GM10248 (cell line): ENCODE measurements at regions not wholly inside any gene's neighbourhood (a gene's known extent, or its start where the extent isn't known, plus 50 kb on each side); places are given as distances from the start of the nearest gene placed in this dataset.
"Not testable (repeated sequence)": the region's sequence is repeated elsewhere in the genome, so short reads cannot be mapped to it uniquely, and the experiment has no call there.

ENCODE experiments used
- CTCF ChIA-PET: fragments of 300-600 bp; sonication (Branson Sonifier 250); formaldehyde crosslinking; extraction: SDS; loops from one replicate; lab custom pipeline; 2021; ENCODE audit warnings: antibody characterized with exemption; lab: Yijun Ruan, JAX
- POLR2A ChIA-PET: fragments of 350-650 bp; sonication (Branson Sonifier 250); formaldehyde crosslinking; extraction: SDS; loops from one replicate; lab custom pipeline; 2020; ENCODE audit warnings: antibody characterized with exemption; lab: Yijun Ruan, JAX
- DNase-seq: peaks from one replicate; pipeline ENCODE4 v3.0.0; 2012; ENCODE audit errors: extremely low spot score
- CTCF ChIP-seq: IDR thresholded peaks from 2 replicates; pipeline ENCODE4 v1.5.1; 2012; ENCODE audit warnings: mild to moderate bottlenecking, low read depth; ENCODE audit errors: extremely low read depth, missing control alignments, control extremely low read depth

GRCh38 chr7:17407229-17407628 is 108.8 kb downstream of the AHR start:
- CTCF ChIA-PET, result interaction anchor here (0.9 to 1.4 kb wide), 3 partner anchors 15 to 21 kb away, joined by 4 to 5 read pairs (median 4); no protein-coding TSS in a partner anchor
- no peak for TF ChIP-seq CTCF
- POLR2A ChIA-PET, result no interaction called here
- no peak for DNase-seq

GRCh38 chr7:17408245-17408903 is 109.9 kb downstream of the AHR start:
- TF ChIP-seq CTCF, result no peak
- CTCF ChIA-PET, result interaction anchor here (0.9 to 1.4 kb wide), 3 partner anchors 16 to 33 kb away, joined by 3 to 5 read pairs (median 4); no protein-coding TSS in a partner anchor
- POLR2A ChIA-PET, result no interaction called here
- DNase-seq, result no peak

GRCh38 chr7:17408904-17409290 is 110.4 kb downstream of the AHR start:
- ChIA-PET CTCF (interaction anchor here (1.0 kb wide), 1 partner anchor 34 kb away, joined by 3 read pairs; no protein-coding TSS in a partner anchor), POLR2A (no interaction called here)
- TF ChIP-seq CTCF, result no peak
- no peak for DNase-seq

DNA sequence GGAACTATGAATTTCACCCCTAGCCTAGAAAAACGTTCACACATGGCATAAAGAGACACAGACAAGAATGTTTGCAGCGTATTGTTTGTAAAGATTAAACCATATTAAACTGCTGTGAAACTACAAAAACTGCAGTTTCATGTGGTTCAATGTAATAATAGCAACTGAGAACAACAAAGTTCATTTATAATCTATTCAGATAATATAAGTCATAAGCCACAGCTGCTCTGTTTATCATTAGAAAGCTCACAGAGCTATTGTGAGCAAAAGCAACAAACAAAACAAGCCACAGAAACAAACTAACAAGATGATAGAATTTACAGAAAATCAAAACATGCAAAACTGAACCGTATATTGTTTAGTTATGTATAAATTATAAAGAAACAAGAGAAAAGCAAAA is 113.5 kb downstream of the AHR start:
- TF ChIP-seq CTCF, result no peak
- ChIA-PET POLR2A (no interaction called here), CTCF (interaction anchor here (0.7 to 1.6 kb wide), 2 partner anchors 13 to 21 kb away, joined by 3 to 5 read pairs; no protein-coding TSS in a partner anchor)
- no peak for DNase-seq

GRCh38 chr7:17412883-17413282 is 114.4 kb downstream of the AHR start:
- ChIA-PET CTCF (interaction anchor here (1.0 to 1.6 kb wide), 2 partner anchors 22 to 69 kb away, joined by 3 to 5 read pairs; no protein-coding TSS in a partner anchor), POLR2A (no interaction called here)
- no peak for TF ChIP-seq CTCF
- DNase-seq, result no peak

DNA sequence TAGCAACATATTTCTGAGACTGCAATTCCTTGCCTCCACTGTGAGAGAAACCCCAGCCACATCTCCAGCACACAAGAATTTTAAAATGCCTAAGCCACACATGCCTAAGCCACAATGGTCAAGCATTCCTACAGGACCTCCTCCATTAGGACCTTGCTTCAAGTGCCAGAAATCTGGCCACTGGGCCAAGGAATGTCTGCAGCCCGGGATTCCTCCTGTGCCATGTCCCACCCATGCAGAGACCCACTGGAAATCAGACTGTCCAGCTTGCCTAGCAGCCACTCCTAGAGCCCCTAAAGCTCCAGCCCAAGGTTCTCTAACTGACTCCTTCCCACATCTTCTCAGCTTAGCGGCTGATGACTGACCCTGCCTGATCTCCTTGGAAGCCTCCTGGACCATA is 117.5 kb downstream of the AHR start:
- no peak for DNase-seq
- TF ChIP-seq CTCF, result no peak
- POLR2A ChIA-PET, result no interaction called here
- CTCF ChIA-PET, result no interaction called here

DNA sequence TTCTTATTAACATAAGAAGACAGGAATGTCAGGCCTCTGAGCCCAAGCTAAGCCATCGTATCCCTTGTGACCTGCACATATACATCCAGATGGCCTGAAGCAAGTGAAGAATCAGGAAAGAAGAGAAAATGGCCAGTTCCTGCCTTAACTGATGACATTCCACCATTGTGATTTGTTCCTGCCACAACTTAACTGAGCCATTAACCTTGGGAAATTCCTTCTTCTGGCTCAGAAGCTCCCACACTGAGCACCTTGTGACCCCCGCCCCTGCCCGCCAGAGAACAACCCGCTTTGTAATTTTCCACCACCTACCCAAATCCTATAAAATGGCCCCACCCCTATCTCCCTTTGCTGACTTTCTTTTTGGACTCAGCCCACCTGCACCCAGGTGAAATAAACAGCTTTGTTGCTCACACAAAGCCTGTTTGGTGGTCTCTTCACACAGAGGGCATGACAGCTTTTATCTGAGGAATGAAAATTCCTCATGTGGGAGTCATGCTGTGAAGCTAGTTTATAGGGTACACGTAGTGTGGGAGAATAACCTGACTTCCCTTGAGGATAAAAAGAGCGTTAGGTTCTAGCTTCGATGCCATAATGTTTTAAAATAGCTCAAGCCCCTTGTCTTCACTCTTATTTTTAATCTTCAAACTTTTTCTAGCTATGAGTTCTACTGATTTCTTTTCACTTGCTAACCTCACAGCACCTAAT is 122.0 kb downstream of the AHR start:
- CTCF ChIA-PET, result interaction anchor here (0.9 to 2.2 kb wide), 4 partner anchors 8 to 115 kb away, joined by 3 to 8 read pairs (median 4); no protein-coding TSS in a partner anchor
- POLR2A ChIA-PET, DNase-seq: not testable (repeated sequence)
